ENCODE measurements at regions not wholly inside any gene's neighbourhood (a gene's known extent, or its start where the extent isn't known, plus 50 kb on each side); places are given as distances from the start of the nearest gene placed in this dataset.
"Not testable (repeated sequence)": the region's sequence is repeated elsewhere in the genome, so short reads cannot be mapped to it uniquely, and the experiment has no call there.

GRCh38 chr11:129637983-129638776, 177.5 kb upstream of the TMEM45B start:
- DNase-seq: no peak

DNA sequence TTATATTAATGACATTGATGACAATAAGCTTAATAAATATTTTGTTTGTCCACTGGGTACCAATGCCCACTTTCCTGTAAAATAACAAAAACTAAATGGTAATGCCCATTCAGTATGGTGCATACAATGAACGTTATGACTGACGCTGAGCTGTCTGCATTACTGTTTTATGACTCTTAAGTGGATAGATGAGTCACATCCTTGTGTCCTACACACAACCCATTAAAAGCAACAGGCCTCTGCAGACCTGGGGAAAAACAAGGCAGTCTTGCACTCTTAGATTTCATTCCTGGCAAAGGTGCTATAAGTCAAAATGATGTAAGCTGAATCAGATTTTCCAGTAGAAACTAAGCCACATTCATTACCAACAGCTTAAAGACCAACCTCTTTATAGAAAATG, 176.3 kb upstream of the TMEM45B start:
- DNase-seq: no peak

DNA sequence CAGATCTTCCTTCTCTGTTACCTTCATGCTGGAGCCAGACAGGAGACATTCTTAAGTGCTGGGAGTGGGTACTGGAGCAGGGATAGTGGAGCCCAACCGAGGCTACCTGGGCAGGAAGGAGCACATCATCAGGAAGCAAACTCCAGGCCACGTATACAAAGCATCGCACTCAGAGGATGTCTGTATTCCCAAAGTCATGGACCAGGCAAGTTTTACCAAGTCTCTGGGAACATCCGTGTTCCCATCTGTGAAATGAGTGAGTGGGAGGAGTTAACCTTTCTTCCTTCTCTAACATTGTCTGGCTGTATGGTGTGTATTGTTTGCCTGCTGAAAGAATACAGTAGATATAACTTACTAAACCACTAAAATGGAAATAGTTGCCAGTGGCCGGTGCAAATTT, 175.0 kb upstream of the TMEM45B start:
- DNase-seq: no peak

DNA sequence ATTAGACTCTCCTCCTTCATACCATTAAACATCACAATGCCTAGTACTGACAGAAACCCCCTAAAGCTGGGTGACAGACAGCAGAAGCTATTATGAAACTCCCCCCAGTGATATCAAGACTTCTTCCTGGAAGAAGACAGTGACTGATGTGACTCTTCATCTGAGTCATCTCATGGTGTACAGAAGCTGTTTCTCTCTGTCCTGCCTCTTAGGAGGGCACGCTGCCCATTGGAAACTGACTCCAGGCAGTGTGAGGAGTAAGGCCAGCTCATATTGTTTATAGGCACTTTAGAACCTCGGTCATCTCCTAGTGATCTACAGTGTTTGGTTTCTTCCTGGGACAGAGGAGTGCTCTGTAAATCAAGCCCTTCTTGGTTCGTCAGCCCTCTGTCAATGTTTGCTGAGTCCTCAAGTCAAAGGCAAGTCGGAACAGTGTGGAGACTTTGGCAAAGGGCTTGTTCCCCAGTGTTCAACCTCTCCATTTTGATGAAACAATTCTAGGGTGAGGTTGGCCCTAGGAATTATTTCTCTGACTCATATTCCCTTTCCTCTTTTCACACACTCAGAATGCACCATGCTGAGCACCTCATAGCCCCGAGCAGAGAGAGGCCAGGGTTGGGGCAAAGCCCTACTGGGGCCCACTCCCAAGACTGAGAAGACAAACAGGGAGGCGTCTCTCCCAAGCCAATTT, 172.5 kb upstream of the TMEM45B start:
- DNase-seq: no peak

DNA sequence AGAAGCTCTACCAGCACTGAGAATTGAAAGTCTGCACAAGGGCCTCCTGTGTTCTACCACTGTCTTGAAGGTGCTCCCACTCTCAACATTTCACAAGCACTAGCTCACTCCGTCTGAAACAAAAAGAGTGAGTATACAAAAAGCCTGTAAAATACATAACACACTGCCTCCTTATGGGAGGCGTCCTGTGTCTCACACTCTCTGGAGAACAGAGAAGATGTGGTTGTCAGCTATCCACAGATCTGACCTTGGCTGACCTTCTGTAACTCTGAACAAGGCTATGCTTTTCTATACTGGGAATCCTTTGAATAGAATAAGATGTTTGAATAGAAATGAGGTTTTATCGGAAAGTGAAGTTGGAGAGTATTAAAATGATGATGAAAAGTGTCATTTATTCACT, 171.3 kb upstream of the TMEM45B start:
- no peak for DNase-seq

- DNase-seq: no peak
Measured at GRCh38 chr11:129645943-129646342, 169.7 kb upstream of the TMEM45B start.

- not testable (repeated sequence) for DNase-seq
Measured at GRCh38 chr11:129650044-129650443, 165.6 kb upstream of the TMEM45B start.

- no peak for DNase-seq
Measured at GRCh38 chr11:129652835-129653234, 162.8 kb upstream of the TMEM45B start.

DNA sequence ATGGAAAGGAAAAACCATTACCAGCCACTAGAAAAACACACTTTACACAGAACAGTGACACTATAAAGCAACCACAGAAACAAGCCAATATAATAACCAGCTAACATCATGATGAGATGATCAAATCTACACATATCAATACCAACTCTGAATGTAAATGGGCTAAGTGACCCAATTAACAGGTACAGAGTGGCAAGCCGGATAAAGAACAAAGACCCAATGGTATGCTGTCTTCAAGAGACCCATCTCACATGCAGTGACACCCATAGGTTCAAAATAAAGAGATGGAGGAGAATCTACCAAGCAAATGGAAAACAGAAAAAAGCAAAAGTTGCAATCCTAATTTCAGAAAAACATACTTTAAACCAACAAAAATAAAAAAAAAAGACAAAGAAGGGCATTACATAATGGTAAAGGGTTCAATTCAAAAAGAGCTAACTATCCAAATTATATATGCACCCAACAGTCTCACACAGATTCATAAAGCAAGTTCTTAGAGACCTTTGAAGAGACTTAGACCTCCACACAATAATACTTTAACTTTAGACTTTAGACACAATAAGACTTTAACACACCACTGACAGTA, 160.3 kb upstream of the TMEM45B start:
- no peak for DNase-seq

- no peak for DNase-seq
Measured at GRCh38 chr11:129657866-129658525, 157.7 kb upstream of the TMEM45B start.

DNA sequence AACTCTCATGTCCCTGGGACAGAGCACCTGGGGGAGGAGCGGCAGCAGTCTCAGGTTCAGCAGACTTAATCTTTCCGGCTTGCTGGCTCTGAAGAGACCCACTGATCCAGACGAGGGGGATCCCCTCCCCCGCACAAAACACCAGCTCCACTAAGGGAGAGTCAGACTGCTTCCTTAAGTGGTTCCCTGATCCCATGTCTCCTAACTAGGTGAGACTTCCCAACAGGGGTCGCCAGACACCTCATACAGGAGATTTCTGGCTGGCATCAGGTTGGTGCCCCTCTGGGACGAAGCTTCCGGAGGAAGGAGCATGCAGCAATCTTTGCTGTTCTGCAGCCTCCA, 157.2 kb upstream of the TMEM45B start:
- no peak for DNase-seq

- DNase-seq: no peak
Measured at GRCh38 chr11:129680907-129681306, 134.7 kb upstream of the TMEM45B start.

GRCh38 chr11:129681344-129682114, 134.1 kb upstream of the TMEM45B start:
- no peak for DNase-seq

DNA sequence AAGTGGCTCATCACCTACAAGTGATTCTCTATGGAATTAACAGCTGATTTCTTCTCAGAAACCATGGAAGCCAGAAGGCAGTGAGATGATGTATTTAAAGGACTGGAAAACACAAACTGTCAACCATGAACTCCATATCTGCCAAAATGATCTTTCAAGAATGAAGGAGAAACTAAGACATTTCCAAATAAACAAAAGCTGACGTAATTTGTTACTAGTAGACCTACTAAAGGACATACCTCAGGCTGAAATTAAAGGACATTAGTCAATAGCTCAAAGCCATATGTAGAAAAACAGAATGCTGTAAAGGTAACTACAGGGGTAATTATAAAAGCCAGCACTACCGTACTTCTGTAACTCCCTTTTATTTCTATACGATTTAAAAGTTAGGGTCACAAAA, 129.4 kb upstream of the TMEM45B start:
- DNase-seq: no peak

DNA sequence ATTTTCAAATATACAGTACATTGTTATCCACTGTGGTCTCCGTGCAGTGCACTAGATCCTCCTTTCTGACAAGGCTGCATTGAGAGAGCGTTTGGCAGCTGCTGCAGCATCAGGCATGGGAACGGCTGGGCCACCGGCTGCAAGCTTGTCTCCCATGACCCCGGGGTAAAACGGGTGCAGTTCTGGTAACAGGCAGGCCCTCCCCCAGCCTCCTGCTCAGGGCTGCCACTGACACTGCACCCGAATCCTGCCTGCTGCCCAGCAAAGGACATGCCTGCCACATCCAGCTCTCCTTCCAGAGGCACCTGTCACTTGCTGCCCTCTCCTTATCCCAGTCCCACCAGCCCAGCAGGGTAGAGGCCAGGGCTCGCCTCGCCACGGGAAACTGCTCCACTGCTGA, 124.5 kb upstream of the TMEM45B start:
- no peak for DNase-seq

GRCh38 chr11:129694538-129694937, 121.1 kb upstream of the TMEM45B start:
- DNase-seq: no peak

DNA sequence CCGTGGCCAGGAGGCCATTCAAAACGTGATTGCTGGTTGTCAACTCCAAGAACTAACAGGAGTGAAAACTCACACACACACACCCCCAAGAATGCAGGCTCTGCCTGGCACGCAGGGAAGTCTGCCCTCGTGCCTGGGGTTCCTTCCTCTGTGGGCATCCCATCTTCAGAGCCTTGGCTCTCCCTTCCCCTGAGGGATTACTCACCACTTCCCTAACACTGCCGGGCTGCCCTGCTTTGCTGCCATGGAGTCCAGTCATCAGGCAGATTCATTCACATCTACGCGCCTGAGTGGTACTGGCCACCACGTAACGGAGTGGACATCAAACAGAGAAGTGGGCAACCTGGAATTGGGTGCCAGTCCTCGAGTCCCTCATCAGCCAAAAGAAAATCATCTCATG, 120.7 kb upstream of the TMEM45B start:
- no peak for DNase-seq

DNA sequence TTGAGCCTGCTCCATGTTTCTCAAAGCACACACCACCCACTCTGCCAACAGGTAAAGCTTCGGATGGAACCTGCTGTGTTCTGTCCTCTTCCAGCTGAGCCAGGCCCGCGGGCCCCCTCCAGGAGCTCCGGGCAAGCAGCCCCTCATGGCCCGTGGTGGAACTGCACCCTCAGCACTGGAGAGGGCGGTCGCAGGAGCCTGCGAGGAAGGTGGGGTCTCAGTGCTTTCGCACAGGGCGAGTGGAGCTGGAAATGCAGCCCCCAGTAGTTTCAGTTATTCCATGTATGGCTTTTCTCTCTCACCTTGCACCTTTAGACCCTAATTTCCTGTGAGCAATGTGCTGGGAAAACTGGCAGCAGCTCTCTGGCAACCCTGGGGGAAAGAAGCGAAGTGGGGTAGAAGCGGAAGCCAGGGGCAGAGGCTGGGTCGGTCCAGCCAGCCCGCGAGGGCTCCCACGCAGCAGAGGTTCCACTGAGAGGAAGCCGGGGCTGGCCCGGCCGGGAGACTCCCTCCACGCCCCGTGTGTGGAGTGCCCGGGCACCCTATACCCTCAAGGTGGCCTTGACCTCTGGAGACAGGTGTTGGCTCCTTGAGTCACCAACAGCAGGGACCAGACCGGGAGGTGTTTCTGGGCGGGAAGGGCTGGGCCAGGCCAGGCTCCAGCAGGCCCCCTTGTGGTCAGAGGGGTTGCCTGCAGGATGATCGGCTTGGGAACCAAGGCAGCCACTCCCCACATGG, 119.9 kb upstream of the TMEM45B start:
- DNase-seq: peak; percentile 55

GRCh38 chr11:129696309-129696989, 119.2 kb upstream of the TMEM45B start:
- no peak for DNase-seq

DNA sequence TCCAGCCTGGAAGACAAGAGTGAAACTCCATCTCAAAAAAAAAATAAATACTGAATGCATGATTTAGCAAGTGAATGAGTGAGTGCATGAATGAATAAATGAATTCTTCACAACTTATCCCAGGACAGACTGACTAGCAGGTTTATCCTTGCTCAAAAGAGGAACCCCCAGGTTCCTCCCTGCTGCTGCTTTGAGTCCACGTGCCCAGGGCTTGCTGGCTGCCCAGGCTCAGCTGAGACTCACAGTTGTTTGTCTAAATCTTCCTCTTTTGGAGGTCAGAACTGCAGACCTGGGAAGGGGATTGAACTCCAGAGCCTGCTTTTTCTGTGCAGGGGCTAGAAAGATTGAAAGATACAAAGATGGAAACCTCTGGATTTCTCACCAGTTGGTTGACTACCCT, 117.4 kb upstream of the TMEM45B start:
- DNase-seq: no peak

GRCh38 chr11:129699711-129700304, 115.8 kb upstream of the TMEM45B start:
- DNase-seq: no peak
